SU-DHL-6 (cell line): ENCODE measurements at regions not wholly inside any gene's neighbourhood (a gene's known extent, or its start where the extent isn't known, plus 50 kb on each side); places are given as distances from the start of the nearest gene placed in this dataset.

Source experiments
- H2AFZ ChIP-seq: fragments of 200-600 bp; sonication (generic); 2 replicates; pipeline ENCODE4 v1.6.1; 2014; ENCODE audit warnings: low read depth, mild to moderate bottlenecking, moderate library complexity, mixed read lengths, antibody characterized with exemption, low read length; ENCODE audit not compliant: severe bottlenecking
- H3F3A ChIP-seq: fragments of 200-600 bp; shearing (Covaris generic); 2 replicates; pipeline ENCODE4 v1.6.0; 2016; ENCODE audit warnings: antibody characterized with exemption, mild to moderate bottlenecking; ENCODE audit not compliant: insufficient read depth
- H3K27ac ChIP-seq: fragments of 200-600 bp; sonication (generic); 2 replicates; pipeline ENCODE4 v1.5.1; 2016; ENCODE audit warnings: low read depth, mild to moderate bottlenecking, low read length, moderate library complexity, mixed read lengths
- H3K27me3 ChIP-seq: fragments of 200-600 bp; sonication (generic), shearing (Covaris generic); 2 replicates; pipeline ENCODE4 v1.6.0; 2014; ENCODE audit warnings: mild to moderate bottlenecking, low read length
- H3K36me3 ChIP-seq: fragments of 200-600 bp; sonication (generic); 2 replicates; pipeline ENCODE4 v1.6.1; 2014; ENCODE audit warnings: mild to moderate bottlenecking, low read length, mixed read lengths
- H3K4me2 ChIP-seq: fragments of 300-600, 200-600 bp; shearing (Covaris generic), sonication (generic); 2 replicates; pipeline ENCODE4 v1.6.0; 2014; ENCODE audit warnings: low read length, low read depth, mild to moderate bottlenecking; ENCODE audit not compliant: poor library complexity, severe bottlenecking
- H3K4me3 ChIP-seq: fragments of 200-600 bp; sonication (generic); 2 replicates; pipeline ENCODE4 v1.5.1; 2014; ENCODE audit warnings: antibody characterized with exemption, low read length, mild to moderate bottlenecking, mixed read lengths; ENCODE audit not compliant: insufficient read depth, poor library complexity, severe bottlenecking
- H3K79me2 ChIP-seq: fragments of 200-600 bp; sonication (generic); 2 replicates; pipeline ENCODE4 v1.6.1; 2014; ENCODE audit warnings: mild to moderate bottlenecking, low read length, moderate library complexity; ENCODE audit not compliant: insufficient read depth
- H3K9ac ChIP-seq: fragments of 200-600 bp; sonication (generic); 2 replicates; pipeline ENCODE4 v1.7.0; 2014; ENCODE audit warnings: mild to moderate bottlenecking, low read length
- H3K9me2 ChIP-seq: fragments of 200-600 bp; sonication (generic); replicated peaks from 2 replicates; pipeline ENCODE4 v1.6.1; 2014; ENCODE audit warnings: low read length; ENCODE audit not compliant: insufficient read depth
- H3K9me3 ChIP-seq: fragments of 200-600 bp; sonication (generic); 2 replicates; pipeline ENCODE4 v1.6.1; 2014; ENCODE audit warnings: low read length, mixed read lengths; ENCODE audit not compliant: insufficient read depth
- H4K20me1 ChIP-seq: fragments of 200-600 bp; sonication (generic); 2 replicates; pipeline ENCODE4 v1.6.1; 2014; ENCODE audit warnings: low read depth, mild to moderate bottlenecking, antibody characterized with exemption, low read length, moderate library complexity, mixed read lengths
- CTCF ChIP-seq: fragments of 200-600 bp; sonication (generic); IDR thresholded peaks from one replicate; pipeline ENCODE4 v1.5.1; 2017; ENCODE audit warnings: antibody characterized with exemption, mild to moderate bottlenecking, low read length, moderate library complexity; ENCODE audit not compliant: insufficient read depth, poor library complexity, severe bottlenecking
- EZH2phosphoT487 ChIP-seq: fragments of 200-600 bp; sonication (generic), shearing (Covaris generic); conservative IDR thresholded peaks from 2 replicates; pipeline ENCODE4 v1.6.1; 2018; ENCODE audit warnings: mild to moderate bottlenecking, antibody characterized with exemption, low read length, moderate library complexity, mixed read lengths

- Histone ChIP-seq H3K4me3 (no peak overlapping the region), H4K20me1 (no peaks in the 10 kb centered on the region), H3K9me3 (no peaks in the 10 kb centered on the region), H3K9me2 (no peaks in the 10 kb centered on the region), H3K36me3 (no peaks in the 10 kb centered on the region), H3K27me3 (no peaks in the 10 kb centered on the region), H2AFZ (no peak overlapping the region), H3K79me2 (no peaks in the 10 kb centered on the region), H3F3A (no peaks in the 10 kb centered on the region), H3K4me2 (no peak overlapping the region), H3K27ac (no peak overlapping the region), H3K9ac (no peak overlapping the region)
- no peak for TF ChIP-seq CTCF
- TF ChIP-seq EZH2phosphoT487, result no peak
These were observed 99.7 kb upstream of the HSD17B12 start for GRCh38 chr11:43580735-43581369.

GRCh38 chr11:43581370-43582023 is 99.0 kb upstream of the HSD17B12 start:
- Histone ChIP-seq H3K9ac (no peak overlapping the region), H3K79me2 (no peaks in the 10 kb centered on the region), H2AFZ (no peak overlapping the region), H3K27me3 (no peaks in the 10 kb centered on the region), H3K4me3 (no peak overlapping the region), H3K9me3 (no peaks in the 10 kb centered on the region), H4K20me1 (no peaks in the 10 kb centered on the region), H3F3A (no peaks in the 10 kb centered on the region), H3K36me3 (no peaks in the 10 kb centered on the region), H3K27ac (no peak overlapping the region), H3K4me2 (no peak overlapping the region), H3K9me2 (no peaks in the 10 kb centered on the region)
- TF ChIP-seq CTCF (no peak), EZH2phosphoT487 (no peak)

GRCh38 chr11:43582024-43582862 is 98.3 kb upstream of the HSD17B12 start:
- Histone ChIP-seq H3F3A (no peaks in the 10 kb centered on the region), H3K27me3 (no peaks in the 10 kb centered on the region), H4K20me1 (no peaks in the 10 kb centered on the region), H2AFZ (no peak overlapping the region), H3K4me3 (no peak overlapping the region), H3K79me2 (no peaks in the 10 kb centered on the region), H3K9ac (no peak overlapping the region), H3K9me3 (no peaks in the 10 kb centered on the region), H3K4me2 (no peak overlapping the region), H3K36me3 (no peaks in the 10 kb centered on the region), H3K9me2 (no peaks in the 10 kb centered on the region), H3K27ac (no peak overlapping the region)
- TF ChIP-seq EZH2phosphoT487 (no peak), CTCF (no peak)
